Stimulated activated CD4-positive, alpha-beta T cell treated with anti-CD3 and anti-CD28 coated beads, Interleukin-4, amount 100 ng/mL, for 24 hours (primary cell): ENCODE measurements at regions not wholly inside any gene's neighbourhood (a gene's known extent, or its start where the extent isn't known, plus 50 kb on each side); places are given as distances from the start of the nearest gene placed in this dataset.

ENCODE experiments used
- DNase-seq: peaks from one replicate; pipeline ENCODE4 v3.0.0-alpha.2; 2020

DNA sequence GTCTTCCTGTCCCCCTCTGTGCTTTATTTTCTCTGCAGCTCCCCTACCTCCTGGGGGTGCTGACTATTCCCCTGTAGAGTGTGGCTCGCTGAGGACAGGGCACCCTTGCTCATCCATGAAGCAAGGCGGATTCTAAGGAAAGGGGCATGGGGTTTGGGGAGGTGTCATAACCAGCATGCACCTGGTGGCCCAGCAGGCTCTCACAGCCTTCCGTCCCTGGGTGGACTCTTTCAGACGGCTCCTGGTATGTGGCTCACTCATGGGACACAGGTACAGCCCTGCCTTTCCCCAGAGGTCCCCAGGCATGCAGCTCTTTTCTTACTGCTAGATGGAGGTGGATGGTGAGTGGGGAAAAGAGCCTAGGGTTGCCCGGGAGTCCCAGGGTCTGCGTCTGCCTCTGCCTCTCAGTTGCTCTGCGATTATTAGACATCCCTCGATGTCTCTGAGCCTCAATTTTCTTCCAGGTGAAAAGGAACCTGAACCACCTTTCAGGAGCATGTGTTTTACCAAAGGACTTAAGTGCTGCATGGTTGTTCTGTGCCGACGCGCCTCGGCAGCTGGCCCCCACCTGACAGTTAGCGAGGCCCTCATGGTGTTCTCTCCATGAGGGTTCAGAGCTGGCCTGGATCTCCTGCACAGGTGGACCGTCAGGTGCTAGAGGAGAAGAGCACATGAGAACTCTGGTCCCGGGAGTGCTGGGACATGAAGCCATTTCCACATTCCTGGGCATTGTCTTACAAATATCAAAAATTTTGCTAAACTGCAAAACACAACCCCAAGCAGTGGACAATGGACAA, 172.5 kb upstream of the SHH start:
- DNase-seq = no peak

DNA sequence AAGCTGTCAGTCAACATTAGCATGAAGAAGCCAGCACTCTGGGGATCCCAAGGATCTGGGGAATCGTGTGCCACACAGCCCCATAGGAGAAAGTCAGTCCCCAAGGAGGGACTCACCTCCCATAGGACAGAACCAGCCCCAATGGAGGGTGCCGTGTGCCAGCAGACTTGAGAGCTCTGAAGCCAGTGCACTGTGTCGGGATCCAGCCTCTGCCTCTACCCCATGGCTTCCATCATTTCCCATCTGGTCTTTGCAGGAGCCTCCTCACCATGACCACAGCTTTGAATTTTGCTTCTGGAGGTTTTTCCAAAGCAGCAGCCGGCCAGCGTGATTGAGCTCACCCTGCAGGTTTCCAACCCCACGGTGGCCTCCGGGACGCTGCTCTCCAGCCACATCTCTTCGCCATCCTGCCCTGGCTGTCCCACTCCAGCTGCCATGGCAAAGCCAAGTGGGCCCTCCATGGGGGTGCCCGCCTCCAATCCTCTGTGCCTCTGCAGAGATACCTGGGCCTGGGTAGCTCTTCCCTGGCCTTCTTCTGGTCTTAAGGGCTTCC, 171.8 kb upstream of the SHH start:
- no peak for DNase-seq

DNA sequence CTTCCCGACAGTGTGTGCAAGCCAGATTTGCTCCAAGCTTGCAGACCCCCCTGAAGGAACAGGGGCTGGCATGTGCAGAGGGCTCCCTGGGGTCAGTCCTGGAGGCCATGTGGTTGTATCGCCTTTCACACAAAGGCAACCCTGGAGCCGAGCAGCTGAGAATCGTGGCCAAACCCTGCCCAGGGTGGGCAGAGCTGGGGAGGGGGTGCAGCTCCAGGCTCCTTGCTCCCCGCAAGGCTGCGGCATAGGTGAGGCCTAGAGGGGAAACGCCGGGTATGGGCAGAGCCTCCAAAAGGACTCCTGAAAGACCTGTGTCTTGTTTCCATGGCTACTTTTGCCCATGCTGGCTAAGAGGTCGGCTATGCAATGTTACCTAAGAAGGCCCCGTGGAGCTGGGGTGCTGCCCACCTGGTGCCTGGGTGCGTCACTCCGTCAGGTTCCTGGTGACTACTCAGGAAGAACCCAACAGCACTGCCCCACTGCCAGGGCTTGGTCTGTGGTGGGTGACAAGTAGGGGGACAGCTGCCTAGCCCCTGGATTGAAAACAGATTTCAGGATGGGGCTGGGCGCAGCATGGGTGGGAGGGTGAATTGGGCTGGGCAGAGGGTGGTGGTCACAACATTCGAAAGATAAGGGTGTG, 171.0 kb upstream of the SHH start:
- DNase-seq = no peak

DNA sequence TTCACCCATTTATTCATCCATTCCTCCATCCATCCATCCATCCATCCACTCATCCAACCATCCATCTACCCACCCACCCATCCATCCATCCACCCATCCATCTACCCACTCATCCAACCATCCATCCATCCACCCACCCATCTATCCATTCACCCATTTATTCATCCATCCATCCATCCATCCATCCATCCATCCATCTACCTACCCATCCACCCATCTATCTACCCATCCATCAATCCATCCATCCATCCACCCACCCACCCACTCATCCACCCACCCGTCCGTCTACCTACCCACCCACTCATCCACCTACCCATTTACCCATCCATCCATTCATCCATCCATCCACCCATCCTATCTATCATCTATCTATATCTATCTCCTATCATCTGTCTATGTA, 169.4 kb upstream of the SHH start:
- no peak for DNase-seq

DNA sequence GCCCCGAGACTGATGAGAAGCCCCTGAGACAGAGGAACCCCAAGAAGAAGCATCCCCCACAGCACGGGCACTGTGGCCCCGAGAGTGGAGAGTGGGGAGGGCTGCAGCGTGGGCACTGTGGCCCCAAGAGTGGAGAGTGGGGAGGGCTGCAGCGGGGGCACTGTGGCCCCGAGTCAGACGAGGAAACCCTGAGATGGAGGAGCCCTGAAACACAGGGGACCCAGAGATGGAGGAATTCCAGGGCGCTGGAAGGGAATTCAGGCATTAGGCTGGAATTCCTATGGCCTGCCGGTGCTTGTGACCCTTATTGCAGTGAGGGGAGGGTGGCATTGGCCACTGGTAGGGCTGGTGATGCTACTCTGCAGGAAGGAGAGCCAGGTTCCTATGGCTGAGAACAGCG, 168.6 kb upstream of the SHH start:
- no peak for DNase-seq

DNA sequence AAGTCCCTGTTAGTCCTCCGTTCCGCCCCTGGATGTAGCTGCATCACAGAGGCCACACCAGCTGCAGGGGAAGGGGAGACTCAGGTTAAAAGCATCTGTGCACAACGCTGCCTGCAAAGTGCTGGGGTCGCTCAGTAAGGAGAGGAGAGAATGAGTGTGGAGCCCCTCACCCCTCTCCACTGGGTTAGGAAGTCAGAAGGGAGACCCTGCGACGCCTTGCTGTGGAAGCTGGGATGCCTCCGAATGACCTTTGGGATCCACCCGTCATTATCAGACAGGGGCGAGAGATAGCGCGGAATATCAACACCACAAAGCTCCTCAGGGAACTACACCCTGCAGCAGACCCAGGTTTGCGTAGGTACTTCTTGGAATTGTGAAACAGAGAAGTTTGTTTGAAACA, 167.7 kb upstream of the SHH start:
- DNase-seq = no peak

DNA sequence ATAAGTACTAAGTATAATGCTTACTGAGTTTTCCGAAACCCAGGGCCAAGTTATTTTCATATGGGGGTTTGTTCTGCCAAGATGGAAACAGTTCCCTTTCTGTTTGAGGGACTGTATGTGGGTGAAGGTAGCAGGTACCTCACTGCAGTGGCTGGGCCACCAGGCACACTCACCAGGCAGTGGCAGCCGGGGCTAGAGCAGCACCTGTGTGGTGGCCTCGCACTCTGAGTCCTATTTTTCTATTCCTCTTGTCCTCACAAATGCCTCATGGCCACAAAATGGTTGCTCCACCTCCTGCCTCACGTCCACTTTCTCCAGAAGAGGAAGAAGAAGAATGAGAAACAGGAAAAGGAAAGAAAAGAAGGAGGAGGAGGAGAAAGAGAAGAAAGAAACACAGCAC, 167.3 kb upstream of the SHH start:
- no peak for DNase-seq

DNA sequence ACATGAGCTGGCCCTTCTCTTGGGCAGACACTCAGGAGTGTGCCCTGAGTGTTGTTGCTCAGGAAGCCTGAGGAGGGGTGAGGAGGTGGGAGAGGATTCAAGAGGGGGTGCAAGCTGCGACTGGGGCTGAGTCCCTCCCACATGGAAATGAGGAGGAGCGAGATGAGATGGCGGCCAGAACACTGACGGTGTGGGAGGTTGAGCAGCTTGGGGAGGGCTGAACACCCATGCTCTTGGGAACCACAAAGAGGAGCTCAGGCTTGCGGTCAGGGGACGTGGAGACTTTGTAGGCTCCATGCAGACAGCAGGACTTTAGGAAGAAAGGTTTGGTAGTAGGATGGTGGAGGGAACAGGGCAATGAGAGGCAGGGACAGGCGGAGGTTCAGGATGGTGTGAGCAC, 163.2 kb upstream of the SHH start:
- DNase-seq = no peak

DNA sequence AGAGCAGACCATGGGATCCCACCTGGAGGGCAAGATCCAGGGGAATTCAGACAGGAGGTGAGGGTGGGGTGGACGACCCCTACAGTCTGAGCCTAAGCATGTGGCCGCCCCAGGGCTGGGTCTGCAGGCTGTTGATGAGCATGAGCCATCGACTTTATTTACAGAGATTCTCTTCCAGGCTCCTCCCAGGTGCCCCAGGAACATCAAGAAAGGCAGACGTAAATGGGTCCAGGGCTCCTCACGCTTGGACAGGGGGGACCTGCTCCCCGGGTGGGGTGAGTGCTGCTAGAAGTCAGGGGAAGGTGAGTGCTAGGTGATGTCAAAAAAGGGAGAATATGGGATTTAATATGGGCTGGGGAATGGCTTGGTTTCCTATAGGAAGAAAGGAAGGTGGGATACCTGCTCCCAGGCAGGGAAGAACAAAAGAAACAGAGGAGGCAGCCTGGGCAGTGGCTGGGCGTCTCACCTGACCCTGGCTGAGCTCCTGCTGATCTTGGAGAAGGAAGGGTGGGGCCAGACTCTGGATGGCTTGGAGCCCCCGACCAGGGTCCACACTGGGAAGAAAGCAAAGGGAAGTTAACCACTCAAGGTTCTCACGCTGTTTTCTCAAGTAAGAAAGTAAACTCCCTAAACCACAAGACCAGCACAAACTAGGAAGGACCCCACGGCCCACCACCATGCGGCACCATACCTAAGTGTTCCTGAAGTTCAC, 162.1 kb upstream of the SHH start:
- DNase-seq = no peak

DNA sequence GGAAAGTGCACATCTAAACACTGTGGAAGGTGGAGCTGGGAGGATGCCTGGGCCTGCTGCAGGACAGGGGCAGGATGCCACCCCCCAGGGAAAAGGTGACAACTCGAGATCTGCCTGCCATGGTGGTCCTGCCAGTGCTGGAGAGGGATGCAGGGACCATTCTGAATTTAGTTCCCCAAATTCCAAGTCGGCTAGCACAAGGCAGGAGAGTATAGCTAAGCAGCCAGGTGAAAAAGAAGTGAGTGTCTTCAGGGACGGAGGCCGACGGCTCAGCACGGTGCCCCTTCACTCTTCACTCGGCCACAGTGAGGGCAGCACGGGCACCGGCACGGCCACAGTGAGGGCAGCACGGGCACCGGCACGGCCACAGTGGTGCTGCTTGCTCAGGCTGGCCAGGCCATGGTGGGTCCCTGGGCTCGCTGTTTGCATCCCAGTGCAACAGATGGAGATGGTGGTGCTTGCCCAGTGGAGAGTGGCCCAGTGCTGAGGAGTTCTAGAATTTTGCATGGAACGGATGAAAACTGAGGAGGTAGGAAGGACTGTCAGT, 161.3 kb upstream of the SHH start:
- no peak for DNase-seq

DNA sequence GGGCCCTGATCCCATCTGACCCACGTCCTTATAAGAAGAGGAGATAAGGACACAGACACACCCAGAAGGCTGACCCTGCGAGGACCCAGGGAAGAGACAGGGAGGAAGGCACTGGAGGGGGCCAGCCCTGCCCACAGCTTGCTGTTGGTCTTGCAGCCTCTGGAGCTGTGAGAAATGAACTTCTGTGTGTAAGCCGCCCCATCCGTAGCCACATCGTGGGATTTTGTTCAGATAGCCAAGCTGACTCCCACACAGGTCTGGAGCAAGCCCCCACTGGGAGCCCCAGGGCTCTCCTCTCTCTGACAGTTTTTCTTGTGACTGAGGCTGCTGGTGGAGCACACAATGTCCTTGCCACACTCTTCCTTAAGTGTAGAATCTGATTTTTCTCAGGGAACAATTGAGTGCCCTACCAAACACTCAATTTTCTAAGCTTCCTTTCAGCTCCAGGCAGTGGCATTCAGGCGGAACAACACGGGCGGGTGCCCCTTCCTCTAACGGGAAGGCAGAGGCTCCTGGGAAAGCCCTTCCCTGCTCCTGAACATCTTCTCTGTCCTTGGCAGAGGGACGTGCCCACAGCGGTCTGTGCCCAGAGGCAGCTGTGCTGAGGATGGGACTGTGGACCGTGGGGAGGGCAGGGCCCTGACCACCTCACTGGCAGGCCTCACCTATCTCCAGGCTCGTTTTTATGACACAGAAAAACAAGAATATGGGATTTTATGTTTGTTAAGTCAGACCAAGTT, 160.6 kb upstream of the SHH start:
- DNase-seq = no peak

DNA sequence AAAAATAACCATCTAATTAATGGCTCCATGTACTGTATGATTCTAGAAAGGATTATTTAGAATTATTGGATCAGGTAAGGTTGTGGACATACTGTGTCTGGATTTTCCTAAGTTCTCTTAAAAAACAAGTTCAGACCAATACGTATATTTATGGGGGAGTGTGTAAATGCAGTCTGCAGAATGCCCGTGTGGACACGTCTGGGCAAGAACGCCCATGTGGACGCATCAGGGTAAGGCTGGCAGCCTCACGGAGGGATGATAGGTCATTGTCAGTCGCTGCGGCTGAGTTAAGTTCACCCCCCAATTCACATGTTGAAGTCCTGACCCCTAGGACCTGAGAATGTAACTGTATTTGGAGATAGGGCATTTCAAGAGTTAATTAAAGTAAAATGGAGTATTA, 160.0 kb upstream of the SHH start:
- no peak for DNase-seq

DNA sequence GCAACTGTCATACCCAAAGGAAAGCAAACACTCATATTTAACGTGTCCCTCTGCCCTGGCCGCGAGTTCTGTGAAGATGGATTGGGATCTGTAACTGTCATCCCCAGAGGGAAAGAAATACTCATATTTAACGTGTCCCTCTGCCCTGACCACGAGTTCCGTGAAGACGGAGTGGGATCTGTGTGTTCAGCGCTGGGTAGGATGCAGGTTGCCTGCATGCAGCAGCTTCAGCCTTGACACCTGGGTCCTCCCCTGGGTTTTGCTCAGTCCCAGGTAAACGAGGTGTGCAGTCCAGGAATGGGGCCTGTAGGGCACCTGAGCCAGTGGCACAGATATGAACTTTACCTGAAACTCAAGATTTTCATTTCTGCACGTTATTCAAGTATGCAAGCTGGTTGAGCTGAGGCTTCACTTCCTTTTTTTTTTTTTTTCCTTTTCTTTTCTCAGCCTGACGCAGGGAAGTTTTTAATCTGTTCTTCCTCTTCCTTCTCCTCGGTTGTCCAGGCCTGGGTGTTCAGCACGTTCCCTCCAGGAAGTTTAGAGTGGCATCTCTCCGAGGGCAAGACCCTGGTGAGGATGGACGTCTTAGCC, 159.0 kb upstream of the SHH start:
- DNase-seq = no peak

DNA sequence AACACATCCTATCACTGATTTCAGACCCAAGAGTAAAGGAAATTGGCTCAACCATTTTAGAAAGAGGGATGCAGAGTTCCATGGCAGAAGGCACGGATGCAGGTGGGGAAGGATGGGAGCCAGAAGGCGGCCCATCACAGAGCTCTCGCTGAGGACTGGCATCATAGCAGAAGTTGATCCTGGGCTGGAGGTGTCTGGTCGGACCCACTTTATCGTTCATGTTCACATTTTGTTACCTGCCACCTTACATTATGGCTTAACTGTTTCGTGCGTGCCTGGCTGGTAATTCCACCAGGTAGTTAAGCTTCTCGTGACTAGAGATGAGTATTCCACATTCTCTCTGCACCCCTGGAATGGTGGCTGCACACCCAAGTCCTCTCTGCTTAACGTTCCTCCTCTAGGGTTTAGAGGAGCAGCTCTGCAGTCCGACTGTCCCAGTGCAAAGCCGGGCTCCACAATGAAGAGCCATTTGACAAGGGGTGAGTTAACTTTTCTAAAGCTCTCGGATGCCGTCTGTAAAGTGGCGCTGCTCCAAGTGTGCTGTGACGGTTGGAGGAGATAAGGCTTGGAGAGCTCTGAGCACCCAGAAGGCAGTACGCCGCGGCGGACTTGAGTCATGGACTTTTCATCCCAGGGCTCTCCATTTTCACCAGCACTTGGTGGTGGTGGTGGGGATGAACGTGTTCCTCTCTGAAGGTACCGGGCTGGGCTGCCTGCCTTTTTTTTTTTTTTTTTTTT, 157.1 kb upstream of the SHH start:
- DNase-seq = no peak

DNA sequence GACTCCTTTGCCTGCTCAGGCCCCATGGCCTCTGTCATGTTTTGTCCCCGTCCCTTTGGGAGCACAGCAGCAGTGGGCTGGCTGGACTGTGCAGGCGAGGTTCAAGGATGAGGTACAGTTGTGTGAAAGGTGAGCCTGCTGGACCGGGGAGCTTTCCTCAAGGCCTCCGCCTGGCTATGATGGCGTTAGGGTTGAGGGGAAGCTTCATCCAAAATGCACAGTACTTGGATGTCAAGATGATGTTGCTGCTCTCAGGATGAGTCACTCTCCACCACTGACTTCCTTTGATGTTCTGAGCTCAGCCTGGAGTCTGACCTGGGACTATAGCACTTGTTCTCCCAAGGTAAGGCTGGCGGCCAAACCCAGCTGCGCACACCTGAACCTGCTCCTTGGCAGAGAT, 152.7 kb upstream of the SHH start:
- no peak for DNase-seq

DNA sequence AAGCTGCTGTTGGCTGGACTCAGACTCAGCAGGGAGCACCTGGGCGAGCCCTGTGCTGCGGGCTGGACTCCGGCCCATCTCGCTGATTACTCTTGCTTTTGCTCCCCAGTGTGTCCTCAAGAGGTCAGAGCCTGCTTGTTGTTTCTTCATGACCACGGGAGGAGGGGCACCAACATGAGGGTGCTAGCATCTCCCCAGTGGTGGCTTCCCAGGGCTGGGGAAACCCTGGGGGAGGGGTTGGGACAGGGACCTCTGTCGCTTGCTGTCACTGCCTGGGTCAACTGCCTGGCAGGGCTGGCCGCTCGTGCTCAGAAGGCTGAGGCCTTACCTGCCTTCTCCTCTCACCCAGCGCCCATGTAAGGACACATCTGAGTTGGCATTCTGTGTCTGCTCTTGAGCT, 152.3 kb upstream of the SHH start:
- no peak for DNase-seq

DNA sequence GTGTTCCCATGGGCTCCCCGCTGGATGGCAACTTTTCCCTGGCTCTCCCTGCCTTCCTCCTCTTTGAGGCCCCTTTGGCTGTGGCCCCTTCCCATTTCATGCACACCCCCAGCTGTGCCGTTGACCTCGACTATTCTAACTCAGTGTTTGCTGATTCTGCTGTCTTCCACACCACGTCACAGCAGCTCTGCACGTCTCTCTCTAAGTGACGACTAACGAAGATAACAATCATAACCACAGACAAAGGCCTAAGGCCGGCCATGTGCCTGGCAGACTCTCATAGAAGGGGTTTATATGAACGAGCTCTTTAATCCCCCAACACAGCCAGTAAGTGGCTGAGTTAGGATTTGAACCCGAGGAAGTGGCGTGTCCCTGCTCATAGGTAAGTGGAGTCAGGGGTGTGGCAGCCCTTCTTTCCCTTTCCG, 151.5 kb upstream of the SHH start:
- DNase-seq = no peak

DNA sequence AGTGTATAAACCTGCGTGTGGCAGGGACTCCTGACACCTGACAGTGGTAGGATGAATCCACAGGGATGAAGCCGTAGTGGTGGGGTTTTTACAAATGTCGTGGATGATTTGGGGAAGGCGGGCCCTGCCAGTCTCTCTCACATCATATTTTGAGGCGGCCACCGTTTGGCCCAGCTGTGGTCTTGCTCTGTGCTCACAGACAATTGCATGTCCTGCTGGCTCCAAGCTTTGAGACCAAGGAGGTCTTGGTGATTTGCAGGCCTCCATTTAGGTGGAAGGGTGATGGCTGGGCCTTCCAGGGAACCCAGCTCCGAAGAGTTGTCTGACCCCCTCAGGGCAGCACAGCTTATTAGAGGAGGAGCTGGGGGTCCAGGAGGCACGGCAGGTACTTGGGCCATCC, 151.1 kb upstream of the SHH start:
- DNase-seq = no peak

DNA sequence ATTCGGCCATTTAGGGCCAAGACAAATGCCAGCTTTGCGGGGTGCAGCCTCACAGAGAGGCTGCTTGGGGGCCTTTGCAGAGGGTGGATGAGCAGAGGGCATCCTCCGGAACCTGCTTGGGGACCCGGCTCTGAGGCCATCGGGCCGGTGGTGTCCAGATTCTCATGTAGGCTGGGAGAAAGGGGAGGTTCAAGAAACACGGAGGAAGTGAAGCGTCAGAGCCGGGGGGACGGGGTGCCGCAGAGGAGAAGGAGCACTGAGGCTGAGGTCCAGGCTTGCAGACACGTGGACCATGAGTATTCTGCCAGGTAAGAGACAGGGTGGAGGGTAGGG, 150.7 kb upstream of the SHH start:
- DNase-seq = no peak

DNA sequence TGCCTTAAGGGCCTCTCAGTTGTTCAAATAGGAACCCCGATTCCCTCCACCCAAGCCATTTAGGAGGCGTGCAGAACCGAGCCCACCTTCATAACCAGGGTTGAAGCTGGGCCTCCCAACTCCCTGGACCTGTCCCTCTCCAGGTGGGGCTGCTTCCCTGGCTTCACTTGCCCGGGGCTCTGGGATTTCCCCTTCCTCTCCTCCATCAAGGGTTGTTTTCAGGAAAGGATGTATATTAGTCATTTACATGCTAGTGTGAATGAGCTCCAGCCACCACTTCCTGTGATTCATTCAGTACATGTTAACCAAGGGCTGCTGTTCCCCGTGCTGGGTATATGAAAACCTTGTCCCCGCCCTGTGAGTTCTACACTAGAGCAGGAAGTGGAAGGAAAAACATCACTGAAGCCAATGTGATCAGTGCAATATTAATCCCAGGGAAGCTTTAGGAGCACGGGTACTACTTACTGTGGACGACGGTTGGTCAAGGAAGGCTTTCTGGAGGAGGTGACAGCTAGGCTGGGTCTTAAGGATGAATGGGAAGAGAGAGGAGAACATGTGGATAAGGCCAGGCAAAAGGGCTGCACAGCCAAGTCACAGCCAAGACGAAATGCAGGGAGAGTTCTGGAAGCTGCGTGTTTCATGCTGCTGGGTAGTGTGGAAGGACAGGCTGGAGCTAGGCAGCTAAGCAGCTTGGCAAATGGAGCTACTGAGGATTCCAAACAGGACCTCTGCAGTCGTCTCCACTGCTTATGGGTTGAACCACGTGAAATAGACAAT, 150.1 kb upstream of the SHH start:
- peak; percentile 35 for DNase-seq
